ENCODE measurements at regions not wholly inside any gene's neighbourhood (a gene's known extent, or its start where the extent isn't known, plus 50 kb on each side); places are given as distances from the start of the nearest gene placed in this dataset.

GRCh38 chr18:38579764-38580163 is 1014.2 kb upstream of the CELF4 start:
- H3K36me3 ChIP-seq (ENCODE audit: control insufficient read depth, insufficient read depth, low read length): no peaks in the 10 kb centered on the region
- no peak overlapping the region for H3K4me3 ChIP-seq (ENCODE audit: low read depth, low read length)
- TF ChIP-seq CTCF (IDR thresholded peaks at IDR 0.05; ENCODE audit: insufficient read depth, low read length, severe bottlenecking): no peak
- H3K27me3 ChIP-seq (ENCODE audit: control insufficient read depth, insufficient read depth, low read length): no peaks in the 10 kb centered on the region
- FAIRE-seq: no peak
- DNase-seq (ENCODE audit: low read depth): no peak

- FAIRE-seq: no peak
Observed at GRCh38 chr18:38576916-38577315, 1011.3 kb upstream of the CELF4 start.

GRCh38 chr18:38576349-38576748 is 1010.8 kb upstream of the CELF4 start:
- Histone ChIP-seq H3K27me3 (ENCODE audit: control insufficient read depth, insufficient read depth, low read length) (no peaks in the 10 kb centered on the region), H3K4me3 (ENCODE audit: low read depth, low read length) (no peak overlapping the region), H3K36me3 (ENCODE audit: control insufficient read depth, insufficient read depth, low read length) (no peaks in the 10 kb centered on the region)
- TF ChIP-seq CTCF (IDR thresholded peaks at IDR 0.05; ENCODE audit: insufficient read depth, low read length, severe bottlenecking): no peak
- DNase-seq (ENCODE audit: low read depth) (no peak), FAIRE-seq (no peak)

More at GRCh38 chr18:38576916-38577315, 1011.3 kb upstream of the CELF4 start:
- Histone ChIP-seq H3K27me3 (ENCODE audit: control insufficient read depth, insufficient read depth, low read length) (no peaks in the 10 kb centered on the region), H3K4me3 (ENCODE audit: low read depth, low read length) (no peak overlapping the region), H3K36me3 (ENCODE audit: control insufficient read depth, insufficient read depth, low read length) (no peaks in the 10 kb centered on the region)
- no peak for TF ChIP-seq CTCF (IDR thresholded peaks at IDR 0.05; ENCODE audit: insufficient read depth, low read length, severe bottlenecking)
- DNase-seq (ENCODE audit: low read depth): no peak

- H3K27me3 ChIP-seq (ENCODE audit: control insufficient read depth, insufficient read depth, low read length): no peaks in the 10 kb centered on the region
- no peak overlapping the region for H3K4me3 ChIP-seq (ENCODE audit: low read depth, low read length)
- no peaks in the 10 kb centered on the region for H3K36me3 ChIP-seq (ENCODE audit: control insufficient read depth, insufficient read depth, low read length)
- DNase-seq (ENCODE audit: low read depth): no peak
- no peak for TF ChIP-seq CTCF (IDR thresholded peaks at IDR 0.05; ENCODE audit: insufficient read depth, low read length, severe bottlenecking)
- no peak for FAIRE-seq
Observed at GRCh38 chr18:38575648-38576047, 1010.0 kb upstream of the CELF4 start.

- FAIRE-seq: no peak
Observed at GRCh38 chr18:38575023-38575422, 1009.4 kb upstream of the CELF4 start.

More at GRCh38 chr18:38575023-38575422, 1009.4 kb upstream of the CELF4 start:
- no peaks in the 10 kb centered on the region for H3K36me3 ChIP-seq (ENCODE audit: control insufficient read depth, insufficient read depth, low read length)
- TF ChIP-seq CTCF (IDR thresholded peaks at IDR 0.05; ENCODE audit: insufficient read depth, low read length, severe bottlenecking): no peak
- DNase-seq (ENCODE audit: low read depth): no peak
- no peak overlapping the region for H3K4me3 ChIP-seq (ENCODE audit: low read depth, low read length)
- no peaks in the 10 kb centered on the region for H3K27me3 ChIP-seq (ENCODE audit: control insufficient read depth, insufficient read depth, low read length)

All from bronchial epithelial cell (primary cell).